GM23338 (cell line): ENCODE measurements at regions not wholly inside any gene's neighbourhood (a gene's known extent, or its start where the extent isn't known, plus 50 kb on each side); places are given as distances from the start of the nearest gene placed in this dataset.

Experiments
- ATAC-seq: fragments of 200-7000 bp; cut with Tn5 transposase; 3 replicates; pipeline ENCODE4 v1.9.1; 2020
- DNase-seq: peaks from one replicate; pipeline ENCODE4 v3.0.0-alpha.2; 2015; ENCODE audit warnings: low spot score
- H2AFZ ChIP-seq: fragments of 200-600 bp; sonication (generic); 2 replicates; pipeline ENCODE4 v1.8.0; 2016; ENCODE audit warnings: antibody characterized with exemption, mild to moderate bottlenecking, moderate library complexity
- H3F3A ChIP-seq: fragments of 200-600 bp; sonication (generic); replicated peaks from 2 replicates; pipeline ENCODE4 v1.8.0; 2017; ENCODE audit warnings: antibody characterized with exemption, mixed run types, low read depth
- H3K27ac ChIP-seq: fragments of 200-600 bp; sonication (generic); 2 replicates; pipeline ENCODE4 v1.6.1; 2016; ENCODE audit warnings: low read depth
- H3K27me3 ChIP-seq: fragments of 200-600 bp; sonication (generic); 2 replicates; pipeline ENCODE4 v1.8.0; 2016; ENCODE audit warnings: mild to moderate bottlenecking, mixed run types, moderate library complexity; ENCODE audit not compliant: insufficient read depth
- H3K36me3 ChIP-seq: fragments of 200-600 bp; sonication (generic); 2 replicates; pipeline ENCODE4 v1.8.0; 2016; ENCODE audit warnings: mild to moderate bottlenecking; ENCODE audit not compliant: insufficient read depth
- H3K4me1 ChIP-seq: fragments of 200-600 bp; sonication (generic); 2 replicates; pipeline ENCODE4 v1.8.0; 2016; ENCODE audit warnings: mild to moderate bottlenecking, moderate library complexity; ENCODE audit not compliant: insufficient read depth
- H3K4me2 ChIP-seq: fragments of 200-600 bp; sonication (generic); 2 replicates; pipeline ENCODE4 v1.7.1; 2017; ENCODE audit warnings: mixed run types
- H3K4me3 ChIP-seq: fragments of 200-600 bp; sonication (generic); 2 replicates; pipeline ENCODE4 v1.6.1; 2016; ENCODE audit warnings: mixed run types
- H3K79me2 ChIP-seq: fragments of 200-600 bp; sonication (generic); replicated peaks from 2 replicates; pipeline ENCODE4 v1.8.0; 2017; ENCODE audit warnings: mild to moderate bottlenecking; ENCODE audit not compliant: insufficient read depth
- H3K9me2 ChIP-seq: fragments of 200-600 bp; sonication (generic); 2 replicates; pipeline ENCODE4 v1.8.0; 2017; ENCODE audit not compliant: insufficient read depth
- H4K20me1 ChIP-seq: fragments of 200-600 bp; sonication (generic); replicated peaks from 2 replicates; pipeline ENCODE4 v1.8.0; 2017; ENCODE audit warnings: mild to moderate bottlenecking; ENCODE audit not compliant: insufficient read depth
- H3K27ac Mint-ChIP-seq: 2 replicates; pipeline ENCODE4 v1.8.0; 2020; ENCODE audit warnings: inconsistent platforms, mild to moderate bottlenecking, moderate library complexity, mixed read lengths
- H3K27me3 Mint-ChIP-seq: 3 replicates; pipeline ENCODE4 v1.8.0; 2022; ENCODE audit warnings: low read depth, mild to moderate bottlenecking, moderate library complexity, mixed read lengths, inconsistent platforms; ENCODE audit not compliant: insufficient read depth, poor library complexity
- H3K36me3 Mint-ChIP-seq: 3 replicates; pipeline ENCODE4 v1.8.0; 2021; ENCODE audit warnings: low read depth, mild to moderate bottlenecking, inconsistent platforms, moderate library complexity, mixed read lengths
- H3K4me1 Mint-ChIP-seq: 3 replicates; pipeline ENCODE4 v1.8.0; 2020; ENCODE audit warnings: mild to moderate bottlenecking, inconsistent platforms, mixed read lengths
- H3K4me3 Mint-ChIP-seq: 3 replicates; pipeline ENCODE4 v1.8.0; 2021; ENCODE audit warnings: moderate library complexity, mild to moderate bottlenecking, inconsistent platforms, mixed read lengths
- H3K9me3 Mint-ChIP-seq: 3 replicates; pipeline ENCODE4 v1.8.0; 2020; ENCODE audit warnings: moderate library complexity, mild to moderate bottlenecking, inconsistent platforms, mixed read lengths
- CTCF ChIP-seq, 2 experiments: fragments of 200-600 bp in 1 of 2; sonication (generic) in 1 of 2; conservative IDR thresholded peaks; 2 replicates each; pipeline versions ENCODE4 v1.5.1 to v1.6.1; 2016 to 2017; ENCODE audit warnings: antibody characterized with exemption in 2 of 2, low read depth in 2 of 2, mild to moderate bottlenecking in 2 of 2, moderate library complexity in 1 of 2
- EZH2 ChIP-seq: fragments of 200-600 bp; sonication (generic); IDR thresholded peaks from one replicate; pipeline ENCODE4 v1.8.0; 2017; ENCODE audit warnings: antibody characterized with exemption, mild to moderate bottlenecking, low read depth; ENCODE audit not compliant: unreplicated experiment
- EZH2phosphoT487 ChIP-seq: fragments of 200-600 bp; sonication (generic); IDR thresholded peaks from one replicate; pipeline ENCODE4 v1.8.1; 2018; ENCODE audit warnings: antibody characterized with exemption; ENCODE audit not compliant: unreplicated experiment
- ZNF462 ChIP-seq: fragments of 250-450 bp; sonication (Bioruptor Pico); IDR thresholded peaks from 2 replicates; pipeline ENCODE4 v1.5.0; 2020; ENCODE audit warnings: mild to moderate bottlenecking, moderate library complexity

- peak; percentile 7 for DNase-seq
- H3K4me1 Mint-ChIP-seq, result no peaks in the 10 kb centered on the region
Observed at GRCh38 chr11:49499117-49499516, 290.7 kb upstream of the FOLH1 start.

More at GRCh38 chr11:49499117-49499516, 290.7 kb upstream of the FOLH1 start:
- Histone ChIP-seq H3K27me3 (no peaks in the 10 kb centered on the region), H3K4me1 (no peaks in the 10 kb centered on the region), H3K36me3 (no peaks in the 10 kb centered on the region), H3K79me2 (no peaks in the 10 kb centered on the region), H3K27ac (no peak overlapping the region), H3K4me2 (no peak overlapping the region), H3F3A (no peaks in the 10 kb centered on the region), H4K20me1 (no peaks in the 10 kb centered on the region), H3K9me2 (no peaks in the 10 kb centered on the region), H3K4me3 (no peak overlapping the region), H2AFZ (no peak overlapping the region)
- TF ChIP-seq CTCF (conservative IDR thresholded peaks at IDR 0.05; ENCODE audit: low read depth in 2 of 2) (peak; percentile 25 to 54; a peak in 3 of 4 replicates), ZNF462 (CRISPR knock-in tag) (no peak), EZH2 (no peak), EZH2phosphoT487 (no peak)
- Mint-ChIP-seq H3K9me3 (no peaks in the 10 kb centered on the region), H3K36me3 (0 out of 3 replicates have a peak, but pooled peaks cover 3% of the 10 kb centered on the region), H3K27me3 (no peaks in the 10 kb centered on the region), H3K27ac (no peak overlapping the region), H3K4me3 (no peak overlapping the region)
- peak; percentile 60 for ATAC-seq
